CD4-positive, alpha-beta memory T cell (primary cell): ENCODE measurements at regions not wholly inside any gene's neighbourhood (a gene's known extent, or its start where the extent isn't known, plus 50 kb on each side); places are given as distances from the start of the nearest gene placed in this dataset.

Source experiments
- CTCF ChIA-PET: fragments of 350-600 bp; sonication (Branson Sonifier 250); formaldehyde crosslinking; loops from one replicate; lab custom pipeline; 2021; ENCODE audit warnings: inconsistent platforms; ENCODE audit not compliant: partially characterized antibody; lab: Charles Lee
- POLR2A ChIA-PET: fragments of 350-600 bp; sonication (Branson Sonifier 250); formaldehyde crosslinking; loops from one replicate; lab custom pipeline; 2021; ENCODE audit not compliant: partially characterized antibody; lab: Charles Lee
- DNase-seq, 5 donors: peaks; one replicate each; pipeline versions ENCODE4 v3.0.0 to v3.0.0-alpha.2; 2020 to 2022; ENCODE audit warnings: mixed read lengths in 1 of 5
- H3K27ac ChIP-seq: one replicate; pipeline ENCODE4 v1.7.0; 2013; ENCODE audit warnings: low read depth, low read length
- H3K27me3 ChIP-seq: 2 replicates; pipeline ENCODE4 v1.7.0; 2013; ENCODE audit warnings: mild to moderate bottlenecking, low read length, moderate library complexity; ENCODE audit not compliant: insufficient read depth
- H3K36me3 ChIP-seq: 2 replicates; pipeline ENCODE4 v1.7.0; 2013; ENCODE audit warnings: mild to moderate bottlenecking, low read length, moderate library complexity; ENCODE audit not compliant: insufficient read depth
- H3K4me1 ChIP-seq: 2 replicates; pipeline ENCODE4 v1.7.0; 2013; ENCODE audit warnings: mild to moderate bottlenecking, low read length, moderate library complexity; ENCODE audit not compliant: insufficient read depth
- H3K4me3 ChIP-seq, 2 donors: one replicate each; pipeline ENCODE4 v1.7.0; 2013; ENCODE audit warnings: low read length in 2 of 2, mild to moderate bottlenecking in 1 of 2
- H3K9me3 ChIP-seq, 2 donors: one replicate each; pipeline ENCODE4 v1.7.0; 2013; ENCODE audit warnings: low read length in 2 of 2, control low read depth in 1 of 2; ENCODE audit not compliant: control insufficient read depth in 1 of 2
- H3K27ac Mint-ChIP-seq, 7 donors: one replicate each; pipeline ENCODE4 v1.8.0; 2020 to 2021; ENCODE audit warnings: mixed read lengths in 7 of 7, mild to moderate bottlenecking in 6 of 7, inconsistent platforms in 3 of 7, moderate library complexity in 3 of 7
- H3K27me3 Mint-ChIP-seq, 2 donors: one replicate each; pipeline ENCODE4 v1.8.0; 2020 to 2021; ENCODE audit warnings: mixed read lengths in 2 of 2
- H3K36me3 Mint-ChIP-seq, 2 donors: one replicate each; pipeline ENCODE4 v1.8.0; 2020 to 2021; ENCODE audit warnings: mixed read lengths in 2 of 2, inconsistent platforms in 1 of 2, mild to moderate bottlenecking in 1 of 2
- H3K4me1 Mint-ChIP-seq, 4 donors: one replicate each; pipeline ENCODE4 v1.8.0; 2020 to 2021; ENCODE audit warnings: mixed read lengths in 4 of 4, mild to moderate bottlenecking in 1 of 4
- H3K4me3 Mint-ChIP-seq, 8 donors: one replicate each; pipeline ENCODE4 v1.8.0; 2020 to 2021; ENCODE audit warnings: mixed read lengths in 8 of 8, mild to moderate bottlenecking in 7 of 8, moderate library complexity in 6 of 8, inconsistent platforms in 3 of 8
- H3K9me3 Mint-ChIP-seq, 8 donors: one replicate each; pipeline ENCODE4 v1.8.0; 2020 to 2021; ENCODE audit warnings: mixed read lengths in 8 of 8, mild to moderate bottlenecking in 5 of 8, inconsistent platforms in 3 of 8, moderate library complexity in 1 of 8
- intact Hi-C: fragments of 100-400 bp; cut with micrococcal nuclease; formaldehyde crosslinking; loops from one replicate; pipeline ENCODE4 v1.15.1; 2023

DNA sequence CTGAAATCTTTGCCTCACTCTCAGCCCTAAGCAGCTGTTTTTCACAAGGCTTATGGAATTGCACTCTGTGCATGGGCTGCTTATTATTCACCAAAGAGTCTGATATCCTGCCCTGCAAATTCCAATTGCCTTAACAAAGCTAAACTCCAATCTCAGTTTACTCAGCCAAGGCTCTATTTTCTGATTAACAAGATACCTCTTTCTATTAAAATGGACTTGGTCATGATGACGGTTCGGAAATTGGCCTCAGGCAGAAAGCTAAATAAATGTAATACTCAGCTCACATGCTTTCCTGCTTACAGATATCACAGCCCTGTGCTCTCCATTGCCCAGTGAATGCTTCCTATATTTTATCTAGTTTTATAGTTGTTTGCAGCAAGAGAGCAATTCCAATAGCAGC lies 1270.8 kb downstream of the PCDH9 start:
- H3K4me3 ChIP-seq, result no peak overlapping the region
- no peaks in the 10 kb centered on the region for H3K27me3 ChIP-seq
- Mint-ChIP-seq H3K4me3 (no peak overlapping the region), H3K4me1 (no peaks in the 10 kb centered on the region), H3K27me3 (no peaks in the 10 kb centered on the region), H3K27ac (no peak overlapping the region), H3K36me3 (no peaks in the 10 kb centered on the region), H3K9me3 (peaks cover 3 to 28% (median 6%) of the 10 kb centered on the region in 8 donors)
- POLR2A ChIA-PET, result no interaction called here
- H3K36me3 ChIP-seq, result no peaks in the 10 kb centered on the region
- no peak for DNase-seq
- no peaks in the 10 kb centered on the region for H3K9me3 ChIP-seq
- CTCF ChIA-PET, result no interaction called here
- intact Hi-C loops, result no loop called here
- no peak overlapping the region for H3K27ac ChIP-seq
- H3K4me1 ChIP-seq, result no peaks in the 10 kb centered on the region

DNA sequence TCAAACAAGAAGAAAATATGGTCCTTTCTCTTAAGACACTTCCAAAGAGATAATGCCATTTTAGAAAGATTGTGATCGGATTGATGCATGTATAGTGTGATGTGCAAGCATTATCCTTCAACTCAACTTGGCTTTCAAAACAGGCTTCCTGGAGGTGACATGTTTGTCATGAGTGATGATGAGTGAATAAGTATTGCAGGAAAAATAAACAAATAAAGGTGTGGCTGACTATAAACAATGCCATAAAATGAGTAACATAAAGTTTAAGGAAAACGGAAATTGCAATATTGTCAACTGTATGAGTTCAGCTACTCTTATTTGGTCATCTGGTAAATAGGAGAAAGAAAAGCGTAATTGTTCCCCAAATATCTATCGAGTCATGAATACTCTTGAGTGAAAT lies 1283.7 kb downstream of the PCDH9 start:
- Mint-ChIP-seq H3K27me3 (no peaks in the 10 kb centered on the region), H3K9me3 (peaks cover 0 to 21% (median 8%) of the 10 kb centered on the region in 8 donors), H3K27ac (no peak overlapping the region), H3K4me1 (no peaks in the 10 kb centered on the region), H3K36me3 (no peaks in the 10 kb centered on the region), H3K4me3 (no peak overlapping the region)
- POLR2A ChIA-PET, result no interaction called here
- no peaks in the 10 kb centered on the region for H3K4me1 ChIP-seq
- CTCF ChIA-PET, result no interaction called here
- no peak overlapping the region for H3K27ac ChIP-seq
- no peaks in the 10 kb centered on the region for H3K9me3 ChIP-seq
- no peaks in the 10 kb centered on the region for H3K27me3 ChIP-seq
- no peak for DNase-seq
- intact Hi-C loops, result no loop called here
- H3K4me3 ChIP-seq, result no peak overlapping the region
- no peaks in the 10 kb centered on the region for H3K36me3 ChIP-seq

- peaks cover 0 to 13% (median 4%) of the 10 kb centered on the region in 8 donors for H3K9me3 Mint-ChIP-seq
- no peak overlapping the region for H3K4me3 Mint-ChIP-seq
- H3K27me3 ChIP-seq, result no peaks in the 10 kb centered on the region
- no peaks in the 10 kb centered on the region for H3K36me3 Mint-ChIP-seq
- H3K9me3 ChIP-seq, result no peaks in the 10 kb centered on the region
- intact Hi-C loops, result no loop called here
- ChIA-PET POLR2A (no interaction called here), CTCF (no interaction called here)
- DNase-seq, result no peak
- H3K4me1 ChIP-seq, result no peaks in the 10 kb centered on the region
- H3K27ac Mint-ChIP-seq, result no peak overlapping the region
- H3K4me3 ChIP-seq, result no peak overlapping the region
- H3K27ac ChIP-seq, result no peak overlapping the region
- no peaks in the 10 kb centered on the region for H3K4me1 Mint-ChIP-seq
- H3K27me3 Mint-ChIP-seq, result no peaks in the 10 kb centered on the region
- H3K36me3 ChIP-seq, result no peaks in the 10 kb centered on the region
These were observed 1286.4 kb downstream of the PCDH9 start for GRCh38 chr13:65943708-65944107.

- CTCF ChIA-PET, result no interaction called here
- intact Hi-C loops, result no loop called here
These were observed 1287.1 kb downstream of the PCDH9 start for GRCh38 chr13:65943024-65943423.

DNA sequence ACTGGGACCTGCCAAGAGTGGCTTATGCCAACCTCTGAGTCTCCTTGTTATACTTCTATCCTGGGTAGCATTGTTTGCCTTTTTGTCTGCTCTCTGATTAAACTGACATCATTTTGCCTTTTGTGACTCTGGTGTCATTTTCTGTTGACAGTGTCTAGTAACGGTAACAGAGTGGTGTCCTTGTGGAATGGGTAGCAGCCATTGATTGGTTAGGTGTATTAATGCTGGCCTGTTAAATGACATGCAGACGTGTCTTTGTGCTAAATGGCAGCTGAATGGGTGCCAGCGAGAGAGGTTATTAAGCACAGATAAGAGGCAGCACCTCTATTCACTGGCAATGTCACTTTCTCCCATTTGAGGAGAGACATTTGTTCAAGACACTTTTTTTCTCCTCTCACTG lies 1289.4 kb downstream of the PCDH9 start:
- Histone ChIP-seq H3K27ac (no peak overlapping the region), H3K4me1 (no peaks in the 10 kb centered on the region), H3K27me3 (no peaks in the 10 kb centered on the region), H3K4me3 (no peak overlapping the region), H3K36me3 (no peaks in the 10 kb centered on the region), H3K9me3 (no peaks in the 10 kb centered on the region)
- ChIA-PET POLR2A (no interaction called here), CTCF (no interaction called here)
- no peaks in the 10 kb centered on the region for H3K4me1 Mint-ChIP-seq
- peaks cover 0 to 11% (median 3%) of the 10 kb centered on the region in 8 donors for H3K9me3 Mint-ChIP-seq
- intact Hi-C loops, result no loop called here
- no peaks in the 10 kb centered on the region for H3K36me3 Mint-ChIP-seq
- no peak overlapping the region for H3K4me3 Mint-ChIP-seq
- DNase-seq, result no peak
- no peaks in the 10 kb centered on the region for H3K27me3 Mint-ChIP-seq
- H3K27ac Mint-ChIP-seq, result no peak overlapping the region

More at GRCh38 chr13:65943024-65943423, 1287.1 kb downstream of the PCDH9 start:
- H3K27ac Mint-ChIP-seq, result no peak overlapping the region
- POLR2A ChIA-PET, result no interaction called here
- Histone ChIP-seq H3K36me3 (no peaks in the 10 kb centered on the region), H3K4me3 (no peak overlapping the region), H3K4me1 (no peaks in the 10 kb centered on the region), H3K27ac (no peak overlapping the region), H3K9me3 (no peaks in the 10 kb centered on the region), H3K27me3 (no peaks in the 10 kb centered on the region)
- no peak for DNase-seq
- no peaks in the 10 kb centered on the region for H3K36me3 Mint-ChIP-seq
- H3K9me3 Mint-ChIP-seq, result peaks cover 0 to 10% (median 4%) of the 10 kb centered on the region in 8 donors
- H3K4me1 Mint-ChIP-seq, result no peaks in the 10 kb centered on the region
- H3K27me3 Mint-ChIP-seq, result no peaks in the 10 kb centered on the region
- H3K4me3 Mint-ChIP-seq, result no peak overlapping the region

DNA sequence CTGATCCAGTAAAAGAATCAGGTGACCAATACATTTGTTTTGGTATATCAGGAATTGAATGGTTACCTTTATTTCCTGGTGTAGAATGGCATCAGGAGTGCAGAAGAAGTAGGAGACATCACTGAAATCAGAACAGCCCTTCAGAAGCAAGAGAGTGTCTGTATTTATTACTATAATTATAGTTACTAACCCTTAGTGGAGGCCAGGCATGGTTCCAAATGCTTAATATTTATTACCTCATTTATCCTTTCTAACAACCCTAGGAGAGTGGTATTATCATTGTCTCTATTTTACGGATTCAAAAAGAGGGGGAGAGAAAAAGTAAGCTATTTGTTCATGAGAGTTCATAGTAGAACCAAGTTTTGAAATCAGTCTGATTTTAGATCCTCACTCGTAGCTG lies 1292.9 kb downstream of the PCDH9 start:
- intact Hi-C loops, result no loop called here
- no peaks in the 10 kb centered on the region for H3K9me3 ChIP-seq
- H3K4me1 ChIP-seq, result no peaks in the 10 kb centered on the region

GRCh38 chr13:65936249-65936648 lies 1293.9 kb downstream of the PCDH9 start:
- Histone ChIP-seq H3K27me3 (no peaks in the 10 kb centered on the region), H3K27ac (no peak overlapping the region), H3K4me1 (no peaks in the 10 kb centered on the region), H3K36me3 (no peaks in the 10 kb centered on the region), H3K9me3 (no peaks in the 10 kb centered on the region), H3K4me3 (no peak overlapping the region)
- H3K36me3 Mint-ChIP-seq, result no peaks in the 10 kb centered on the region
- ChIA-PET CTCF (no interaction called here), POLR2A (no interaction called here)
- no peaks in the 10 kb centered on the region for H3K4me1 Mint-ChIP-seq
- H3K9me3 Mint-ChIP-seq, result peaks cover 0 to 7% (median 3%) of the 10 kb centered on the region in 8 donors
- no peak overlapping the region for H3K27ac Mint-ChIP-seq
- intact Hi-C loops, result no loop called here
- H3K4me3 Mint-ChIP-seq, result no peak overlapping the region
- no peaks in the 10 kb centered on the region for H3K27me3 Mint-ChIP-seq
- no peak for DNase-seq

More for the DNA sequence above, 1292.9 kb downstream of the PCDH9 start:
- H3K27me3 Mint-ChIP-seq, result no peaks in the 10 kb centered on the region
- Histone ChIP-seq H3K27me3 (no peaks in the 10 kb centered on the region), H3K27ac (no peak overlapping the region), H3K4me3 (no peak overlapping the region), H3K36me3 (no peaks in the 10 kb centered on the region)
- H3K4me3 Mint-ChIP-seq, result no peak overlapping the region
- DNase-seq, result no peak
- POLR2A ChIA-PET, result no interaction called here
- peaks cover 0 to 7% (median 2%) of the 10 kb centered on the region in 8 donors for H3K9me3 Mint-ChIP-seq
- no peaks in the 10 kb centered on the region for H3K36me3 Mint-ChIP-seq
- no peaks in the 10 kb centered on the region for H3K4me1 Mint-ChIP-seq
- CTCF ChIA-PET, result no interaction called here
- H3K27ac Mint-ChIP-seq, result no peak overlapping the region
